ENCODE measurements at regions not wholly inside any gene's neighbourhood (a gene's known extent, or its start where the extent isn't known, plus 50 kb on each side); places are given as distances from the start of the nearest gene placed in this dataset.

DNA sequence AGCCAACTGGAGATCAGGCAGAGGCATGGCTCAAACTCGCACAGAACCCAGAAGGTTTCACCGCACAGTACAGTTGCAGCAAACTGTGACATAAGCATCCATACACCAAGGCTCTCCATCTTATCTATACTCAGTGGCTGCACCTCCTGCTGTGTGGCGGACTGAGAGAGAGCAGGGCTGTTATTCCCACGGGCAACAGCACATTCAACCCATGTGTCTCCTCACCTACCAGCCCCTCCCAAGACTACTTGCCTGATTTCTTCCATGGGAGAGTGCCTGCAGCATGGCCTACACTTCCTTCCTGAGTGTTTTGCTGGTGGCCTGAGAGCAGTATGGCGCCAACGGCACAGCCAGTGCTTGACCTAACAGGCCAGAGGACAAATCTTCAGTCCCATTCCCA is 1606.6 kb downstream of the SLITRK1 start:
- POLR2A ChIA-PET = interaction anchor here (0.6 kb wide), 1 partner anchor 14 kb away, joined by 3 read pairs; no protein-coding TSS in a partner anchor
- H3K4me1 ChIP-seq (ENCODE audit: control extremely low read depth in 1 of 4, control insufficient read depth in 4 of 4, insufficient read depth in 4 of 4, low read length in 3 of 4) = no peaks in the 10 kb centered on the region
- WGBS (ENCODE audit: insufficient coverage) = 96% methylated on average over 6 of the region's 6 CpGs
- CTCF ChIA-PET = no interaction called here
- H3K36me3 ChIP-seq (ENCODE audit: control insufficient read depth in 4 of 4, insufficient read depth in 4 of 4, low read length in 3 of 4) = no peaks in the 10 kb centered on the region
- H3K27ac ChIP-seq (ENCODE audit: insufficient read depth in 1 of 2, low read depth in 1 of 2, low read length in 2 of 2, poor library complexity in 1 of 2, severe bottlenecking in 2 of 2) = no peak overlapping the region
- H3K27me3 ChIP-seq (replicated peaks in 2 of 5; ENCODE audit: control insufficient read depth in 4 of 5, insufficient read depth in 5 of 5, low read length in 4 of 5) = no peaks in the 10 kb centered on the region
- no peak for DNase-seq
- peaks cover 0 to 2% (median 0%) of the 10 kb centered on the region in 5 experiments for H3K9me3 ChIP-seq (ENCODE audit: control extremely low read depth in 1 of 5, control insufficient read depth in 4 of 5, insufficient read depth in 2 of 5, low read depth in 1 of 5, low read length in 4 of 5)
- H3K4me3 ChIP-seq (ENCODE audit: control insufficient read depth in 1 of 7, extremely low read depth in 1 of 7, insufficient read depth in 4 of 7, low read depth in 2 of 7, low read length in 6 of 7) = no peak overlapping the region

DNA sequence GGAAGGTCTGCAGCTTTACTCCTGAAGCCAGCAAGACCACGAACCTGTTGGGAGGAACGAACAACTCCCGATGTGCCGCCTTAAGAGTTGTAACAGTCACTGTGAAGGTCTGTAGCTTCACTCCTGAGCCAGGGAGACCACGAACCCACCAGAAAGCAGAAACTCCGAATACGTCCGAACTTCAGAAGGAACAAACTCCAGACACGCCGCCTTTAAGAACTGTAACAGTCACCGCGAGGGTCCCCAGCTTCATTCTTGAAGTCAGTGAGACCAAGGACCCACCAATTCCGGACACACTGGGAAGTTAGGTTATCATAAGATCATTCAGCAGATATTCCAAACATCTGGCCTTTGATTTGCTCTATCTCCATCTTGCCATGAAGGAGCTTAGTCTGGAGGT is 1623.0 kb downstream of the SLITRK1 start:
- no peak overlapping the region for H3K4me3 ChIP-seq (ENCODE audit: control insufficient read depth in 1 of 7, extremely low read depth in 1 of 7, insufficient read depth in 4 of 7, low read depth in 2 of 7, low read length in 6 of 7)
- 95% methylated on average over 13 of the region's 13 CpGs for WGBS (ENCODE audit: insufficient coverage)
- H3K4me1 ChIP-seq (ENCODE audit: control extremely low read depth in 1 of 4, control insufficient read depth in 4 of 4, insufficient read depth in 4 of 4, low read length in 3 of 4) = no peaks in the 10 kb centered on the region
- H3K9me3 ChIP-seq (ENCODE audit: control extremely low read depth in 1 of 5, control insufficient read depth in 4 of 5, insufficient read depth in 2 of 5, low read depth in 1 of 5, low read length in 4 of 5) = peaks cover 0 to 6% (median 0%) of the 10 kb centered on the region in 5 experiments
- H3K27me3 ChIP-seq (replicated peaks in 2 of 5; ENCODE audit: control insufficient read depth in 4 of 5, insufficient read depth in 5 of 5, low read length in 4 of 5) = no peaks in the 10 kb centered on the region
- no peaks in the 10 kb centered on the region for H3K36me3 ChIP-seq (ENCODE audit: control insufficient read depth in 4 of 4, insufficient read depth in 4 of 4, low read length in 3 of 4)
- no peak overlapping the region for H3K27ac ChIP-seq (ENCODE audit: insufficient read depth in 1 of 2, low read depth in 1 of 2, low read length in 2 of 2, poor library complexity in 1 of 2, severe bottlenecking in 2 of 2)
- CTCF ChIA-PET = no interaction called here
- DNase-seq = no peak
- POLR2A ChIA-PET = no interaction called here

DNA sequence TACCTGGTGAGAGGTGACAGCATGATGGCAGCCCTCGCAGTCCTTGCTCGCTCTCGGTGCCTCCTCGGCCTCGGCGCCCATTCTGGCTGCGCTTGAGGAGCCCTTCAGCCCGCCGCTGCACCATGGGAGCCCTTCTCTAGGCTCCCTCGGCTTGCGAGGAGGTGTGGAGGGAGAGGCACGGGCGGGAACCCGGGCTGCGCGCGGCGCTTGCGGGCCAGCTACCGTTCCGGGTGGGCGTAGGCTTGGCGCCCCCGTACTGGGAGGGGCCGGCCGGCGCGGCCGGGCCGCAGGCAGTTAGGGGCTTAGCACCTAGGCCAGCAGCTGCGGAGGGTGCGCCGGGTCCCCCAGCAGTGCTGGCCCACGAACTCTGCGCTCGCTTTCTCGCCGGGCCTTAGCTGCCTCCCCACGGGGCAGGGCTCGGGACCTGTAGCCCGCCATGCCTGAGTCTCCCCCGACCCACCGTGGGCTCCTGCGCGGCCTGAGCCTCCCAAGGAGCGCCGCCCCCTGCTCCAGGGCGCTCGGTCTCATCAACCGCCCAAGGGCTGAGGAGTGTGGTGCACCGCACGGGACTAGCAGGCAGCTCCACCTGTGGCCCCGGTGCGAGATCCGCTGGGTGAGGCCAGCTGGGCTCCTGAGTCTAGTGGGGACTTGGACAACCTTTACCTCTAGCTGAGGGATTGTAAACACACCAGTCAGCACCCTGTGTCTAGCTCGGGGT is 1624.3 kb downstream of the SLITRK1 start:
- H3K27me3 ChIP-seq (replicated peaks in 2 of 5; ENCODE audit: control insufficient read depth in 4 of 5, insufficient read depth in 5 of 5, low read length in 4 of 5) = no peaks in the 10 kb centered on the region
- DNase-seq = no peak
- ChIA-PET POLR2A (no interaction called here), CTCF (no interaction called here)
- H3K36me3 ChIP-seq (ENCODE audit: control insufficient read depth in 4 of 4, insufficient read depth in 4 of 4, low read length in 3 of 4) = no peaks in the 10 kb centered on the region
- WGBS (ENCODE audit: insufficient coverage) = 96% methylated on average over 41 of the region's 56 CpGs
- H3K9me3 ChIP-seq (ENCODE audit: control extremely low read depth in 1 of 5, control insufficient read depth in 4 of 5, insufficient read depth in 2 of 5, low read depth in 1 of 5, low read length in 4 of 5) = peaks cover 0 to 6% (median 0%) of the 10 kb centered on the region in 5 experiments
- H3K27ac ChIP-seq (ENCODE audit: insufficient read depth in 1 of 2, low read depth in 1 of 2, low read length in 2 of 2, poor library complexity in 1 of 2, severe bottlenecking in 2 of 2) = no peak overlapping the region
- no peaks in the 10 kb centered on the region for H3K4me1 ChIP-seq (ENCODE audit: control extremely low read depth in 1 of 4, control insufficient read depth in 4 of 4, insufficient read depth in 4 of 4, low read length in 3 of 4)
- H3K4me3 ChIP-seq (ENCODE audit: control insufficient read depth in 1 of 7, extremely low read depth in 1 of 7, insufficient read depth in 4 of 7, low read depth in 2 of 7, low read length in 6 of 7) = no peak overlapping the region

DNA sequence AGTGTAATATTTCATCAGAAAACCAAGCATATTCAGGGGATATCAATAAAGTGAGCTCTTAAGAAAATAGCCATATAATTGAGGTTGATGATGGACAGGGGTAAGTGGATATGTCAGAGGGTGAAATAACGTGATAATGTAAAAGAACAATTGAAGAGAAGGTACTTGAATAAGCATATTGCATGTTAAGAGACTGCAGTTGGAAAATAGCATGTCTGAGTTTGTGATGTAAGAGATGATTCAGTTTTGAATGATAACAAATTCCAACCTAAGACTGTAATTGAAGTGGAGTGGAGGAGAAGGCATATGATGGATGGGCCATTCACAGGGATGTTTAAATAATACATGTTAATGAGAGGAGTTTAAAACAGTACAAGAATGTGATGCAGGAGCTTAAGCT is 1633.5 kb downstream of the SLITRK1 start:
- Histone ChIP-seq H3K36me3 (ENCODE audit: control insufficient read depth in 4 of 4, insufficient read depth in 4 of 4, low read length in 3 of 4) (no peaks in the 10 kb centered on the region), H3K4me1 (ENCODE audit: control extremely low read depth in 1 of 4, control insufficient read depth in 4 of 4, insufficient read depth in 4 of 4, low read length in 3 of 4) (no peaks in the 10 kb centered on the region), H3K27me3 (replicated peaks in 2 of 5; ENCODE audit: control insufficient read depth in 4 of 5, insufficient read depth in 5 of 5, low read length in 4 of 5) (no peaks in the 10 kb centered on the region), H3K4me3 (ENCODE audit: control insufficient read depth in 1 of 7, extremely low read depth in 1 of 7, insufficient read depth in 4 of 7, low read depth in 2 of 7, low read length in 6 of 7) (no peak overlapping the region), H3K27ac (ENCODE audit: insufficient read depth in 1 of 2, low read depth in 1 of 2, low read length in 2 of 2, poor library complexity in 1 of 2, severe bottlenecking in 2 of 2) (no peak overlapping the region), H3K9me3 (ENCODE audit: control extremely low read depth in 1 of 5, control insufficient read depth in 4 of 5, insufficient read depth in 2 of 5, low read depth in 1 of 5, low read length in 4 of 5) (no peaks in the 10 kb centered on the region)
- CTCF ChIA-PET = no interaction called here
- POLR2A ChIA-PET = no interaction called here
- DNase-seq = no peak
- 100% methylated on average over 1 of the region's 1 CpG for WGBS (ENCODE audit: insufficient coverage)

DNA sequence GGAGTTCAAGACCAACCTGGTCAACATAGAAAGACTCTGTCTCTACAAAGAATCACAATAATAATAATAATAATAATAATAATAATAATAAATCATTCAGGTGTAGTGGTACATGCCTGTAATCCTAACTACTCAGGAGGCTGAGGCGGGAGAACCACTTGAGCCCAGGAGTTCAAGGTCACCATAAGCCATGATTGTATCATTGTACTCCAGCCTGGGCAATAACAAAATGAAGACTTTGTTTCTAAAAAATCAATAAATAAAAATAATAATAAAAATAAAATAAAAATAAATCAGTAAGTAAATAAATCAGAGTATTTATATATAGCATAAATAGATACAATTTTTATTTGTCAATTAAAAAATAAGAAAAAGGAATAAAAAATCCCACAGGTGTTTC is 1636.4 kb downstream of the SLITRK1 start:
- Histone ChIP-seq H3K4me3 (ENCODE audit: control insufficient read depth in 1 of 7, extremely low read depth in 1 of 7, insufficient read depth in 4 of 7, low read depth in 2 of 7, low read length in 6 of 7) (no peak overlapping the region), H3K4me1 (ENCODE audit: control extremely low read depth in 1 of 4, control insufficient read depth in 4 of 4, insufficient read depth in 4 of 4, low read length in 3 of 4) (no peaks in the 10 kb centered on the region), H3K36me3 (ENCODE audit: control insufficient read depth in 4 of 4, insufficient read depth in 4 of 4, low read length in 3 of 4) (no peaks in the 10 kb centered on the region), H3K9me3 (ENCODE audit: control extremely low read depth in 1 of 5, control insufficient read depth in 4 of 5, insufficient read depth in 2 of 5, low read depth in 1 of 5, low read length in 4 of 5) (no peaks in the 10 kb centered on the region), H3K27me3 (replicated peaks in 2 of 5; ENCODE audit: control insufficient read depth in 4 of 5, insufficient read depth in 5 of 5, low read length in 4 of 5) (no peaks in the 10 kb centered on the region), H3K27ac (ENCODE audit: insufficient read depth in 1 of 2, low read depth in 1 of 2, low read length in 2 of 2, poor library complexity in 1 of 2, severe bottlenecking in 2 of 2) (no peak overlapping the region)
- DNase-seq = no peak
- CTCF ChIA-PET = no interaction called here
- WGBS (ENCODE audit: insufficient coverage) = no CpG with 5 or more reads among the region's 1 CpG
- POLR2A ChIA-PET = no interaction called here

DNA sequence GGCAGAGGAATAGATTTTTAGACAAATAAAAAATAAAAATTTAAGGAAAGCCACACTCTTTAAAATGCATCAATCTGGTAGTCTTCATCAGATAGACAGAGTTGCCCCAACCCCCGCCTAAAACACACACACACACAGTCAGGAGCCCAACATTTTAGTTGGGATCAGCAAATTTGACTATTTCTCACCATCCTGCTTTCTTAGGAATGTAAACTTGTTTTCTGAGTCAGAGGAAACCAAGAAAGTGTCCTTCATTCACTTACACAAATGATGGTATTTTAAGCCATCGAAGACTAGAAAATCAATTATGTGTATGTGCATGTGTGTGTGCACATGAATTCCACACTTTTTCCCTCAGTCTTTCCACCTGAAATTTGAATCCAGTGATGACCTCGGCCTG is 1657.5 kb downstream of the SLITRK1 start:
- Histone ChIP-seq H3K36me3 (ENCODE audit: control insufficient read depth in 4 of 4, insufficient read depth in 4 of 4, low read length in 3 of 4) (no peaks in the 10 kb centered on the region), H3K27me3 (replicated peaks in 2 of 5; ENCODE audit: control insufficient read depth in 4 of 5, insufficient read depth in 5 of 5, low read length in 4 of 5) (no peaks in the 10 kb centered on the region), H3K4me1 (ENCODE audit: control extremely low read depth in 1 of 4, control insufficient read depth in 4 of 4, insufficient read depth in 4 of 4, low read length in 3 of 4) (no peaks in the 10 kb centered on the region), H3K27ac (ENCODE audit: insufficient read depth in 1 of 2, low read depth in 1 of 2, low read length in 2 of 2, poor library complexity in 1 of 2, severe bottlenecking in 2 of 2) (no peak overlapping the region), H3K9me3 (ENCODE audit: control extremely low read depth in 1 of 5, control insufficient read depth in 4 of 5, insufficient read depth in 2 of 5, low read depth in 1 of 5, low read length in 4 of 5) (no peaks in the 10 kb centered on the region), H3K4me3 (ENCODE audit: control insufficient read depth in 1 of 7, extremely low read depth in 1 of 7, insufficient read depth in 4 of 7, low read depth in 2 of 7, low read length in 6 of 7) (no peak overlapping the region)
- ChIA-PET CTCF (no interaction called here), POLR2A (interaction anchor here (0.6 kb wide), 1 partner anchor 1124 kb away, joined by 4 read pairs; no protein-coding TSS in a partner anchor)
- WGBS (ENCODE audit: insufficient coverage) = 62% methylated on average over 2 of the region's 3 CpGs
- no peak for DNase-seq

DNA sequence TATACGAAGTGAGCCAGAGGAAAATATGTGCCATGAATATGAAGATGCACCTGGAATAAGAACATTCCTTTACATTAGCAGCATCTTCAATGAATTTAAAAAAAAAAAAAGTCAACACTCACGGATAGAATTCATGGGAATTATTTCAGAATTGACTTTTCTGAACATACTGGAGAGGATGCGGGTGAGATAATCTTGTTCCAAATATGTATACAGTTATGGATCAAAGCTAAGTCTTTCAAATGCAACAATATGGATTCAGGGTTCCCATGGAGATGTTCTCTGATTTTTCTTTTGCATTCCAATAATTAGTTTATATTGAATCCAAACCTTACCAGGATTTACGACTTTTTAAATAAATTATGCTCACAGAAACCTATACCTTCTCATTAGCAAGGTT is 1660.7 kb downstream of the SLITRK1 start:
- Histone ChIP-seq H3K27ac (ENCODE audit: insufficient read depth in 1 of 2, low read depth in 1 of 2, low read length in 2 of 2, poor library complexity in 1 of 2, severe bottlenecking in 2 of 2) (no peak overlapping the region), H3K4me1 (ENCODE audit: control extremely low read depth in 1 of 4, control insufficient read depth in 4 of 4, insufficient read depth in 4 of 4, low read length in 3 of 4) (no peaks in the 10 kb centered on the region), H3K9me3 (ENCODE audit: control extremely low read depth in 1 of 5, control insufficient read depth in 4 of 5, insufficient read depth in 2 of 5, low read depth in 1 of 5, low read length in 4 of 5) (no peaks in the 10 kb centered on the region), H3K36me3 (ENCODE audit: control insufficient read depth in 4 of 4, insufficient read depth in 4 of 4, low read length in 3 of 4) (no peaks in the 10 kb centered on the region), H3K27me3 (replicated peaks in 2 of 5; ENCODE audit: control insufficient read depth in 4 of 5, insufficient read depth in 5 of 5, low read length in 4 of 5) (no peaks in the 10 kb centered on the region), H3K4me3 (ENCODE audit: control insufficient read depth in 1 of 7, extremely low read depth in 1 of 7, insufficient read depth in 4 of 7, low read depth in 2 of 7, low read length in 6 of 7) (no peak overlapping the region)
- ChIA-PET CTCF (no interaction called here), POLR2A (no interaction called here)
- no CpG with 5 or more reads among the region's 4 CpGs for WGBS (ENCODE audit: insufficient coverage)
- no peak for DNase-seq

All from common myeloid progenitor, CD34-positive (primary cell).